ENCODE measurements at regions not wholly inside any gene's neighbourhood (a gene's known extent, or its start where the extent isn't known, plus 50 kb on each side); places are given as distances from the start of the nearest gene placed in this dataset.
"Not testable (repeated sequence)": the region's sequence is repeated elsewhere in the genome, so short reads cannot be mapped to it uniquely, and the experiment has no call there.

GRCh38 chr2:161041356-161041755, 118.9 kb upstream of the TANK start:
- no peak for DNase-seq

- DNase-seq: no peak
These were observed 117.1 kb upstream of the TANK start for GRCh38 chr2:161042990-161043625.

GRCh38 chr2:161044095-161044865, 115.9 kb upstream of the TANK start:
- DNase-seq: no peak

- no peak for DNase-seq
These were observed 115.3 kb upstream of the TANK start for GRCh38 chr2:161044921-161045320.

- no peak for DNase-seq
These were observed 114.5 kb upstream of the TANK start for GRCh38 chr2:161045726-161046125.

GRCh38 chr2:161046876-161047275, 113.4 kb upstream of the TANK start:
- DNase-seq: no peak

- no peak for DNase-seq
These were observed 111.9 kb upstream of the TANK start for GRCh38 chr2:161048317-161048716.

GRCh38 chr2:161049559-161049958, 110.7 kb upstream of the TANK start:
- no peak for DNase-seq

GRCh38 chr2:161052214-161052613, 108.0 kb upstream of the TANK start:
- no peak for DNase-seq

GRCh38 chr2:161055289-161055688, 104.9 kb upstream of the TANK start:
- DNase-seq: no peak

- no peak for DNase-seq
These were observed 100.8 kb upstream of the TANK start for GRCh38 chr2:161059388-161059787.

- no peak for DNase-seq
These were observed 98.4 kb upstream of the TANK start for GRCh38 chr2:161061786-161062185.

- DNase-seq: peak; percentile 53
These were observed 96.9 kb upstream of the TANK start for GRCh38 chr2:161063157-161063945.

GRCh38 chr2:161063946-161064306, 96.3 kb upstream of the TANK start:
- no peak for DNase-seq

- DNase-seq: no peak
These were observed 92.3 kb upstream of the TANK start for GRCh38 chr2:161067846-161068350.

- no peak for DNase-seq
These were observed 91.6 kb upstream of the TANK start for GRCh38 chr2:161068670-161069069.

GRCh38 chr2:161070693-161071479, 89.3 kb upstream of the TANK start:
- DNase-seq: no peak

- not testable (repeated sequence) for DNase-seq
These were observed 87.8 kb upstream of the TANK start for GRCh38 chr2:161072436-161072835.

- DNase-seq: no peak
These were observed 84.5 kb upstream of the TANK start for GRCh38 chr2:161075701-161076100.

GRCh38 chr2:161076936-161077335, 83.3 kb upstream of the TANK start:
- no peak for DNase-seq

GRCh38 chr2:161077367-161078210, 82.6 kb upstream of the TANK start:
- DNase-seq: peak; percentile 67

- DNase-seq: no peak
These were observed 82.1 kb upstream of the TANK start for GRCh38 chr2:161078211-161078539.
